ENCODE measurements at regions not wholly inside any gene's neighbourhood (a gene's known extent, or its start where the extent isn't known, plus 50 kb on each side); places are given as distances from the start of the nearest gene placed in this dataset.

- no peaks in the 10 kb centered on the region for H3K36me3 ChIP-seq
- no peak for TF ChIP-seq CTCF (IDR thresholded peaks at IDR 0.05)
- TF ChIP-seq POLR2A (IDR thresholded peaks at IDR 0.05), result no peak
- WGBS, result 98% methylated on average over 3 of the region's 3 CpGs
- no peak for DNase-seq (ENCODE audit: low spot score)
- no peak overlapping the region for H3K27ac ChIP-seq
- no peaks in the 10 kb centered on the region for H3K4me1 ChIP-seq (replicated peaks)
- no peaks in the 10 kb centered on the region for H3K9me3 ChIP-seq
- intact Hi-C loops (cut with DNase I), result no loop called here
- no peaks in the 10 kb centered on the region for H3K27me3 ChIP-seq (replicated peaks; ENCODE audit: insufficient read depth)
- no peak overlapping the region for H3K4me3 ChIP-seq
Observed at GRCh38 chr2:234142530-234142929, 92.0 kb downstream of the SPP2 start.

- no peak for DNase-seq (ENCODE audit: low spot score)
- WGBS, result 92% methylated on average over 5 of the region's 5 CpGs
- Histone ChIP-seq H3K27ac (no peak overlapping the region), H3K27me3 (replicated peaks; ENCODE audit: insufficient read depth) (no peaks in the 10 kb centered on the region), H3K4me3 (no peak overlapping the region), H3K36me3 (no peaks in the 10 kb centered on the region), H3K4me1 (replicated peaks) (no peaks in the 10 kb centered on the region), H3K9me3 (no peaks in the 10 kb centered on the region)
- TF ChIP-seq POLR2A (IDR thresholded peaks at IDR 0.05), result no peak
- no peak for TF ChIP-seq POLR2AphosphoS5 (IDR thresholded peaks at IDR 0.05)
- TF ChIP-seq CTCF (IDR thresholded peaks at IDR 0.05), result no peak
- intact Hi-C loops (cut with DNase I), result loop anchor here (5.0 kb wide), 1 partner anchor 148 kb away; no protein-coding TSS in a partner anchor
Observed at GRCh38 chr2:234139755-234140154, 89.3 kb downstream of the SPP2 start.

GRCh38 chr2:234138836-234139235 lies 88.3 kb downstream of the SPP2 start:
- H3K4me3 ChIP-seq, result no peak overlapping the region
- TF ChIP-seq POLR2A (IDR thresholded peaks at IDR 0.05) (no peak), POLR2AphosphoS5 (IDR thresholded peaks at IDR 0.05) (no peak), CTCF (IDR thresholded peaks at IDR 0.05) (no peak)
- no peak for DNase-seq (ENCODE audit: low spot score)
- H3K36me3 ChIP-seq, result no peaks in the 10 kb centered on the region
- no peaks in the 10 kb centered on the region for H3K27me3 ChIP-seq (replicated peaks; ENCODE audit: insufficient read depth)
- no peaks in the 10 kb centered on the region for H3K4me1 ChIP-seq (replicated peaks)
- WGBS, result 94% methylated on average over 9 of the region's 9 CpGs
- intact Hi-C loops (cut with DNase I), result loop anchor here (5.0 kb wide), 1 partner anchor 148 kb away; no protein-coding TSS in a partner anchor
- H3K27ac ChIP-seq, result no peak overlapping the region
- no peaks in the 10 kb centered on the region for H3K9me3 ChIP-seq

DNA sequence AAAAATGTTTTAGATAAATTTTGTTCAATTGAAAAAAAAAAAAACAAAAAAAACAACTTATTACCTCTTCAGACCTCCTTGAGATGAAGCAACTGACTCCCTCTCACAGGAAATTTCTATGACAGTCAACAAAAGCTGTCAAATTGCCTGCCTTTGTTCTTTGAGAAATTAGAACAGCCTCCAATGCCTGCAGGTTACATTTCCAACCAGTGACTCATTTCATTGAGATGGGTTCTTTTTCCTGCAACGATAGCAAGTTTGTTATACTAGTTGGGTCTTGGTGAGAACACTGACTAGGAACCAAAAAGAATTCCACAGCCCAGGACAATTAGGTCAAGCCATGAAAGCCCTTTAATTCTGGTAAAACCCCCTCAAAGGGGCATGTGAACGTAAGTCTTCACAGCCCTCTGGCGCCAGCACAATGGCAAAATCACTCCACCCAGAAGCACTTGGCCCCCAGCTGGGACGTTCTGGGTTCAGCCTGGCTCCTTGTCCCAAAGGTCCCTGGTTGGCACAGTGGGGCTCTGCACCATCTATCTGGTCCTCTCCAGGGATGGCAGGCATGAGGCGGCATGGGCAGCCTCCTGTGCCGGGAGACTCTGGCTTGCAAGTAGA lies 87.0 kb downstream of the SPP2 start:
- intact Hi-C loops (cut with DNase I), result loop anchor here (5.0 kb wide), 1 partner anchor 150 kb away; no protein-coding TSS in a partner anchor
- Histone ChIP-seq H3K4me1 (replicated peaks) (no peaks in the 10 kb centered on the region), H3K4me3 (no peak overlapping the region), H3K27me3 (replicated peaks; ENCODE audit: insufficient read depth) (no peaks in the 10 kb centered on the region), H3K9me3 (no peaks in the 10 kb centered on the region), H3K36me3 (no peaks in the 10 kb centered on the region), H3K27ac (no peak overlapping the region)
- WGBS, result 76% methylated on average over 6 of the region's 6 CpGs
- TF ChIP-seq POLR2AphosphoS5 (IDR thresholded peaks at IDR 0.05), result peak; percentile 56
- no peak for TF ChIP-seq CTCF (IDR thresholded peaks at IDR 0.05)
- peak; percentile 33 for DNase-seq (ENCODE audit: low spot score)

- TF ChIP-seq POLR2A (IDR thresholded peaks at IDR 0.05) (no peak), POLR2AphosphoS5 (IDR thresholded peaks at IDR 0.05) (no peak), CTCF (IDR thresholded peaks at IDR 0.05) (no peak)
- H3K4me3 ChIP-seq, result no peak overlapping the region
- no peaks in the 10 kb centered on the region for H3K4me1 ChIP-seq (replicated peaks)
- no peaks in the 10 kb centered on the region for H3K27me3 ChIP-seq (replicated peaks; ENCODE audit: insufficient read depth)
- DNase-seq (ENCODE audit: low spot score), result no peak
- intact Hi-C loops (cut with DNase I), result loop anchor here (5.0 kb wide), 1 partner anchor 151 kb away; no protein-coding TSS in a partner anchor
- no peaks in the 10 kb centered on the region for H3K36me3 ChIP-seq
- no peak overlapping the region for H3K27ac ChIP-seq
- H3K9me3 ChIP-seq, result no peaks in the 10 kb centered on the region
Observed at GRCh38 chr2:234136461-234136860, 86.0 kb downstream of the SPP2 start.

Data from prostate gland (tissue), 2 donors.